AG10803 (cell line): ENCODE measurements at regions not wholly inside any gene's neighbourhood (a gene's known extent, or its start where the extent isn't known, plus 50 kb on each side); places are given as distances from the start of the nearest gene placed in this dataset.

ENCODE experiments used
- DNase-seq: peaks from one replicate; pipeline ENCODE4 v3.0.0; 2010; ENCODE audit warnings: low read depth
- H3K4me3 ChIP-seq: 2 replicates; pipeline ENCODE4 v1.5.1; 2011; ENCODE audit warnings: mild to moderate bottlenecking, low read length, control low read depth
- TF ChIP-seq, protein P1 (sequence below): conservative IDR thresholded peaks from 2 replicates; pipeline ENCODE4 v1.5.1; 2011; ENCODE audit warnings: mild to moderate bottlenecking, low read length, control low read depth, inconsistent platforms

DNA sequence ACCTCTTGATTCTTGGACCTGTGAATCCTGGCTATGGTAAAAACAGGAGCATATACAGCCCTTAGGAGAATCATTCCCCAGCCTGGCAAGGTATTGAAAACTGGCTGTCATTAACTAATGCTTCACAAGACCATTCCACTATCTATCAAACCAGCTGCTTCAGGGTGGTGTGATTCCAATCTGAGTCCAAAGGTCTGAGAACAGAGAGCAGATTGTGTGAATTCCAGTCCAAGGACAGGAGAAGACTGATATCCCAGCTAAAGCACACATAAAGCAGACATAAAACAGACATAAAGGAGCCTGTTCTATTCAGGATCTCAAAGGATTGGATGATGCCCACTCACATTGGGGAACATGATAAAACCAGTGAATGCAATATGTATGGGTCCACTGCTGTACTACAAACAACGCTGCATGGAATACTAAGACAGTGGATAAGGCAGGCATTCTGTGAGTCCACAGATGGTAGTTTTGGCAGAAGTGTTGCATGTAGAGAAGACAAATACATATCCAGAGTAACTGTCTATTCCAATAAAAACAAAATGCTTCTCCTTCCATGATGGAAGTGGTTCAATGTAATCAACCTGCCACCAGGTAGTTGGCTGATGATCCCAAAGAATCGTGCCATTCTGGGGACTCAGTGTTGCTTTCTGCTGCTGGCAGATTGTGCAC lies 363.9 kb downstream of the KCNJ3 start:
- DNase-seq, result no peak
- H3K4me3 ChIP-seq, result no peak overlapping the region
- TF ChIP-seq, protein P1, sequence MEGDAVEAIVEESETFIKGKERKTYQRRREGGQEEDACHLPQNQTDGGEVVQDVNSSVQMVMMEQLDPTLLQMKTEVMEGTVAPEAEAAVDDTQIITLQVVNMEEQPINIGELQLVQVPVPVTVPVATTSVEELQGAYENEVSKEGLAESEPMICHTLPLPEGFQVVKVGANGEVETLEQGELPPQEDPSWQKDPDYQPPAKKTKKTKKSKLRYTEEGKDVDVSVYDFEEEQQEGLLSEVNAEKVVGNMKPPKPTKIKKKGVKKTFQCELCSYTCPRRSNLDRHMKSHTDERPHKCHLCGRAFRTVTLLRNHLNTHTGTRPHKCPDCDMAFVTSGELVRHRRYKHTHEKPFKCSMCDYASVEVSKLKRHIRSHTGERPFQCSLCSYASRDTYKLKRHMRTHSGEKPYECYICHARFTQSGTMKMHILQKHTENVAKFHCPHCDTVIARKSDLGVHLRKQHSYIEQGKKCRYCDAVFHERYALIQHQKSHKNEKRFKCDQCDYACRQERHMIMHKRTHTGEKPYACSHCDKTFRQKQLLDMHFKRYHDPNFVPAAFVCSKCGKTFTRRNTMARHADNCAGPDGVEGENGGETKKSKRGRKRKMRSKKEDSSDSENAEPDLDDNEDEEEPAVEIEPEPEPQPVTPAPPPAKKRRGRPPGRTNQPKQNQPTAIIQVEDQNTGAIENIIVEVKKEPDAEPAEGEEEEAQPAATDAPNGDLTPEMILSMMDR, result no peak

GRCh38 chr2:155060896-155061295 lies 362.4 kb downstream of the KCNJ3 start:
- no peak for DNase-seq
- TF ChIP-seq, protein P1, result no peak
- no peak overlapping the region for H3K4me3 ChIP-seq

GRCh38 chr2:155054712-155055111 lies 356.2 kb downstream of the KCNJ3 start:
- H3K4me3 ChIP-seq, result no peak overlapping the region
- TF ChIP-seq, protein P1, result no peak
- no peak for DNase-seq

DNA sequence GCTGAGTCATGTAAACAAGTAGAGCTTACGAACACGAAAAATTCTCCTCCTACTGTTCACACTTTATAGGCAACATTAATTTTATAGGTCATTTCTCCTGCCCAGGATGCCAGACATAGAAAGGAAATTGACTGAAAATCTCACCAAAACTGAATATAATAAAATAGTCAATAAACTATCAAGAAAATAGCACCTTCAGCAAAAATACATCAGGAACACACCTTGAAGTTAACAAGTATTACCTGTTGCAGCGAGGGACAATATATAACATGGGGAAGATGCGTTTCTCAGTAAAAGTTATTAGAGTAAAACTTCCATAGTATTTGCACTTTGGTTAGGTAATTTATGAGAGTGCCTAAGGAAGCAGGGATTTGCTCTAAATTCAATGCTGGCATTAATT lies 344.6 kb downstream of the KCNJ3 start:
- H3K4me3 ChIP-seq, result no peak overlapping the region
- TF ChIP-seq, protein P1, result no peak
- DNase-seq, result no peak

GRCh38 chr2:155035308-155035707 lies 336.8 kb downstream of the KCNJ3 start:
- DNase-seq, result no peak
- TF ChIP-seq, protein P1, result no peak
- H3K4me3 ChIP-seq, result no peak overlapping the region

DNA sequence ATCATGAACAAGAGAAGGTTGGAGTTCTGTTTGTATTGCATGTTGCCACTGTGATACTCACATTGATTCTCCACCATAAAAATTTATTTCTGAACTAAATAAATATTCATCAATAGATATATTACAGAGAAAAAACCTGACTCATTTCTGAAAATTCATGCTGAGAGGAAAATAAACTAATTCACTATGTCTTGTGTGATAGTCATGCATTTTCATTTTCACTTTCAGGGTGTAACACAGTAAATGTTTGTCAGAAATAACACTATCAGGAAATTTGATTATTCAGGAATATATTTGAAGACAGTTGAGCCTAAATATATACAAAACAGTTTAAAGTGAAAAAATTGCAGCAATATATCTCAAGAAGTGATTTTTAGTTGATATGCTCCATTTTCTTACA lies 335.2 kb downstream of the KCNJ3 start:
- no peak for DNase-seq
- TF ChIP-seq, protein P1, result no peak
- H3K4me3 ChIP-seq, result no peak overlapping the region

GRCh38 chr2:155030296-155030695 lies 331.8 kb downstream of the KCNJ3 start:
- no peak for DNase-seq
- TF ChIP-seq, protein P1, result no peak
- H3K4me3 ChIP-seq, result no peak overlapping the region
